GM13976 (cell line): ENCODE measurements at regions not wholly inside any gene's neighbourhood (a gene's known extent, or its start where the extent isn't known, plus 50 kb on each side); places are given as distances from the start of the nearest gene placed in this dataset.

Experiments
- DNase-seq: peaks from one replicate; pipeline ENCODE4 v3.0.0; 2012; ENCODE audit warnings: low spot score
- in situ Hi-C: fragments of 300-500 bp; cut with MboI; formaldehyde crosslinking; loops from one replicate; pipeline ENCODE4 v1.12.0; 2022; ENCODE audit warnings: low sequenced_read_pairs, mixed read lengths, inconsistent platforms; ENCODE audit not compliant: unreplicated experiment
- TF ChIP-seq, protein P1 (sequence below): IDR thresholded peaks from 2 replicates; pipeline ENCODE4 v1.5.1; 2012; ENCODE audit warnings: borderline replicate concordance, mild to moderate bottlenecking; ENCODE audit not compliant: insufficient read depth; ENCODE audit errors: extremely low read depth, missing control alignments, control extremely low read depth

DNA sequence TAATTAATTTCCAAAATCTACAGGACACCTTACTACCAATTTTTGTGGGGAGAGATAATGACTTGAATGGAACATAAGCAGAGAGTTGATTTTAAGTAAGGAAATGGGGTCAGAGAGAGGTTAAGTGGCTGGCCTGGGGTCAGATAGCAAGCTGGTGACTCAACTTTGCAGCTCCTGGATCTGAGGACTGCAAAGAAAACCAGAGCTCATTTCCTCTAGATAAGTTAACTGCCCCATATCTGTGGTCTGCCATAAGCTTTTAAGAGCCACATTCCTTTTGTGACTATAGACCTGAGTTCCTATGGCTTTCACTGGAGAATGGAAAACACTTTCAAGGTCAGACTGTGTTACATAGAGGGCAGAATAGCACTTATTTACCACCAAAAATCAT lies 201.2 kb upstream of the PRICKLE1 start:
- TF ChIP-seq, protein P1, sequence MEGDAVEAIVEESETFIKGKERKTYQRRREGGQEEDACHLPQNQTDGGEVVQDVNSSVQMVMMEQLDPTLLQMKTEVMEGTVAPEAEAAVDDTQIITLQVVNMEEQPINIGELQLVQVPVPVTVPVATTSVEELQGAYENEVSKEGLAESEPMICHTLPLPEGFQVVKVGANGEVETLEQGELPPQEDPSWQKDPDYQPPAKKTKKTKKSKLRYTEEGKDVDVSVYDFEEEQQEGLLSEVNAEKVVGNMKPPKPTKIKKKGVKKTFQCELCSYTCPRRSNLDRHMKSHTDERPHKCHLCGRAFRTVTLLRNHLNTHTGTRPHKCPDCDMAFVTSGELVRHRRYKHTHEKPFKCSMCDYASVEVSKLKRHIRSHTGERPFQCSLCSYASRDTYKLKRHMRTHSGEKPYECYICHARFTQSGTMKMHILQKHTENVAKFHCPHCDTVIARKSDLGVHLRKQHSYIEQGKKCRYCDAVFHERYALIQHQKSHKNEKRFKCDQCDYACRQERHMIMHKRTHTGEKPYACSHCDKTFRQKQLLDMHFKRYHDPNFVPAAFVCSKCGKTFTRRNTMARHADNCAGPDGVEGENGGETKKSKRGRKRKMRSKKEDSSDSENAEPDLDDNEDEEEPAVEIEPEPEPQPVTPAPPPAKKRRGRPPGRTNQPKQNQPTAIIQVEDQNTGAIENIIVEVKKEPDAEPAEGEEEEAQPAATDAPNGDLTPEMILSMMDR, result no peak
- in situ Hi-C loops, result no loop called here
- DNase-seq, result no peak

DNA sequence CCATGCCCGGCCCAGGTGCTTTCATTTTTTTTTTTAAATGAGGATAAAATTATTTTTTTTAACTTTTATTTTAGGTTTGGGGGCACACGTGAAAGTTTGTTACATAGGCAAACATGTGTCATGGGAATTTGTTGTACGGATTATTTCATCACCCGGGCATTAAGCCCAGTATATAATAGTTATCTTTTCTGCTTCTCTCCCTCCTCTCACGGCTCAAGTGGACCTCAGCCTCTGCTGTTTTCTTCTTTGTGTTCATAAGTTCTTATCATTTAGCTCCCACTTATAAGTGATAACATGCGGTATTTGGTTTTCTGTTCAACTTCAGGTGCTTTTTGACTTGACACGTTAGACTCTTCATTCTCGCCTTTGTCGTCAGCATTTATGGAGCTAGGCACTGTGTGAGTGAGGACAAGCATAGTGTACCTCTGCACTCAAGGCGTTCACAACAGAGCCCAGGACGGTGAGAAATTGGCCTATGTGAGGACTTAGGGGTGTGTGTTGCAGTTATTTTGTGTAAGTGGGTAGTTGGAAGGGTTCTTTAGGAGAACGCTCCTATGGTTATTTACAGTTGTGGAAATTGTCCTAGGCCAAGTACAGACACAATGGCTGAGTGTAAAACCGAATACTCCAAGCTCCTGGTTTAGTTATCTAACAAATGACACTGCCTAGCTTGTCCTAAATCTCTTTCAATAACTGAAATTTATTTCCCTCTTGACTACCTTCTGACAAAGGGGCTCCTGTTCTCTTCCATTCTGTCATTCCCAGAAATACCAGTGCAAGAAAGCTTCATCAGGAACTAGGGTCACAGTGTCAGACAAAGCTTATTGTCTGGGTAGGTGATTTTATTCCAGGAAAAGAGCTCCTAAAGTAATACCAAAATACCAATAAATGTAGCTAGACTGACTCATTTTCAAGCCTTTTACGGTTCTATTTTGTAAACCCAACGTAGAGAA lies 200.5 kb upstream of the PRICKLE1 start:
- in situ Hi-C loops, result no loop called here
- DNase-seq, result no peak
- TF ChIP-seq, protein P1, result no peak

DNA sequence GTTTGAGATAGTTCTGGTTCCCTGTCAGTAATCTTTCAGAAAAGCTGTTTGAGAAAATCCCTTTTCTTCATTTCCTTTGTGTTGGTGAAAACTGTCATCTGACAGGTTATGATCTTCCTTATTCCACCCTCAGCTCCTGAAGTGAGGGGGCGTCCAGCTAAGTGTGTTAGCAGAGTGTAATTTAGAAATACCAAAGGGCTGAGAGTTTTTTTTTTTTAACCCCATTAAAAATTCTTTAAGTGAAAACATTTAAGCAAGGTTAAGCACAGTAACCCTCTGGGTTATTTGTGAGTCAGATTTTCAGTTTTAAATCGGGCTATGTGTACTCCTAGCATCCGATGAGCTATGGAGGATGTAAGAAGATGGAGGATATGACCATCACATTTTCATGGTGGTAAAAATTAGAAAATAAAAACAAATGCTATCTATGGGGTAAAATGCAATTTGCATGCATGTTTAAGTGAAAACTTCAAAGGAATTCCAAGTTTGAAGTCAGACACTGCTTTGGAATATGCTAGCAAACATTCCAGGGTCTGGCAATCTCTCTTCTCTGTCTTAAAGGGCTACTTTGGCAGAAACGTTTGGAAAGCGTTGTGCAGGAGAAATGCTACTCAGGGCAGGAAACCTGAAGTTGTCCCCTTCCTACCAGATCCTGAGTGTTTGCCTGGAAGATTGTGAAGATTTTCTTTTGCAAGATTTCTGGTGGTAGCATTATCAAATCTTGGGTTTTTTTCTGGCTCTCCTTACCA lies 197.0 kb upstream of the PRICKLE1 start:
- TF ChIP-seq, protein P1, result no peak
- DNase-seq, result no peak
- in situ Hi-C loops, result no loop called here

DNA sequence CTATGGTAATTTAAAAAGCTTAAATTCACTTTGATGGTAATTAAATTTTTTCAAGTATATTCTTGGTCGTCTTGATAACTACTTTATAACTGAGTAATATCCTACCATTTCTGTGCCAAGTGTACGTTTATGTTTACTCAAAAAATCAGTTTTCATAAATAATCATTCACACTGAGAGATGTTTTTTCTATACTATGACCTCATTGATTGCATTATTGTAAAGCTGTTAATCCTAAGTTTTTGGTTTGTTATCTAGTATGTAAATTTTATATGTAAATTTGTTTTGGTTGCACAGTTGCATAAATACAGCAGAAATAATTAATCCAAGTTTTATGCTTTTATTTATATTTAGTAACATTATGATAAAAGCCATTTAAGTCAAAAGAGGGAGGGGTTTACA lies 196.4 kb upstream of the PRICKLE1 start:
- DNase-seq, result no peak
- TF ChIP-seq, protein P1, result no peak
- in situ Hi-C loops, result no loop called here

DNA sequence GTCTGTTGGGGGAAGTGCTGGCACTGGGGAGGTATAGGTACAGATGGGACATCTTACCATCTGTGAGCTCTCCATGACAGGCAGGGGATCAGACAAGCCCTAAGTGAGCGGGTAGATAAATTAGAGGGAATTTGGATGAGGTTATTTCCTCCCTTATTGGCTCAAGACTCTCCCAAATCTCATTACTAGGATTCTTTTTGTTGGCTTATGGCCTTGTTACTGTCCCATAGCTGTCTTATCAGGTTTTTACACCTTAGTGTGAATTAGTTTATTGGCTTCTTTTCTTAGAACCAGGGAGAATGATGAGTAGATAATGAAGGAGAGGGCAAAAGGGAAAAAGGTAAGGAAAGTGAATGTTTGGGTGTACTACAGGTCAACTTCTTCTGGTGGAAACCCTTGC lies 191.1 kb upstream of the PRICKLE1 start:
- no peak for DNase-seq
- in situ Hi-C loops, result no loop called here
- TF ChIP-seq, protein P1, result no peak

DNA sequence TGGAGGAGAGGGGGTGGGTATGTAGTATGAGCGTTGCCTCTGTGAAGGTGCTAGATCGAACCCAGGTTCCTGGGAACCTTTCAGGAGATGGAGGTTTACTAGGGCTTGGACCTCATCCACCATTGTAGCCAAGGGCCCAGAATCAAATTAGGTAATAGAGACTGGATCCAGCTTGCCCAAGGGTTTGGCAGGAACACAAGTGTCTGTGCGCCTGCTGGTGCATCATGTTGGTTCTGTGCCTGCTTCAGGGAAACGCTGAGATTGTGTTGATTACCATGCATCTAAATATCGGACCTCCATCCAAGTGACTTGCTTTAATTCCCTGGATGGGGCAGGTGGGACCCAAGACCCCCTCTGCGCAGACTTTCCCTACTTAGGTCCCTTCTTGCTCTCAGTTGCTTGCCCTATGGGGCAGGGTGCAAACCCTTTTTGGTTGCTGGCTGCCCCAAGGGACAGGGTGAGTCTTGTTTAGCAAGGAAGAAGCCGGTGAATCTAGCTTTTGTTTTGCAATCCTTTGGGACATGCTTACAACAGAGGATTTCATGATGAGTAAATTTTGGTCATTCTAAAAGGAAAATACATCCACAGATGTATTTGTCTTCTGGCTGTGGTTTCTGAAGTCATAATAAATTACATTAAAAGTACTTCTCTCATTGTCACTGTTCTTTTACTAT lies 189.8 kb upstream of the PRICKLE1 start:
- DNase-seq, result no peak
- TF ChIP-seq, protein P1, result no peak
- in situ Hi-C loops, result no loop called here
